H9 (cell line): ENCODE measurements at regions not wholly inside any gene's neighbourhood (a gene's known extent, or its start where the extent isn't known, plus 50 kb on each side); places are given as distances from the start of the nearest gene placed in this dataset.

ENCODE experiments used
- DNase-seq: peaks from one replicate; pipeline ENCODE4 v3.0.0-alpha.2; 2017
- H2AFZ ChIP-seq: one replicate; pipeline ENCODE4 v1.6.1; 2013; ENCODE audit warnings: mild to moderate bottlenecking, low read length, control low read depth, moderate library complexity
- H2AK5ac ChIP-seq: 2 replicates; pipeline ENCODE4 v1.6.1; 2013; ENCODE audit warnings: low read length, control low read depth, mixed read lengths; ENCODE audit not compliant: insufficient read length
- H2BK120ac ChIP-seq: one replicate; pipeline ENCODE4 v1.6.1; 2013; ENCODE audit warnings: low read depth, mild to moderate bottlenecking, low read length, control low read depth, inconsistent platforms; ENCODE audit not compliant: poor library complexity, severe bottlenecking
- H2BK12ac ChIP-seq: 2 replicates; pipeline ENCODE4 v1.6.1; 2013; ENCODE audit warnings: low read length, control low read depth, mixed read lengths, low read depth; ENCODE audit not compliant: insufficient read length
- H2BK15ac ChIP-seq: 2 replicates; pipeline ENCODE4 v1.6.1; 2013; ENCODE audit warnings: low read depth, low read length, control low read depth
- H2BK20ac ChIP-seq: one replicate; pipeline ENCODE4 v1.6.1; 2013; ENCODE audit warnings: low read depth, mild to moderate bottlenecking, low read length, control low read depth, inconsistent platforms; ENCODE audit not compliant: poor library complexity, severe bottlenecking
- H2BK5ac ChIP-seq: 2 replicates; pipeline ENCODE4 v1.6.1; 2013; ENCODE audit warnings: low read length, control low read depth, mixed read lengths; ENCODE audit not compliant: insufficient read length
- H3K14ac ChIP-seq: 2 replicates; pipeline ENCODE4 v1.6.1; 2013; ENCODE audit warnings: low read length, control low read depth; ENCODE audit not compliant: insufficient read depth
- H3K18ac ChIP-seq: 2 replicates; pipeline ENCODE4 v1.6.1; 2013; ENCODE audit warnings: low read depth, mild to moderate bottlenecking, mixed read lengths, low read length, control low read depth; ENCODE audit not compliant: insufficient read length
- H3K23ac ChIP-seq: 2 replicates; pipeline ENCODE4 v1.6.1; 2013; ENCODE audit warnings: low read length, control low read depth, mixed read lengths, low read depth; ENCODE audit not compliant: insufficient read length
- H3K23me2 ChIP-seq: 2 replicates; pipeline ENCODE4 v1.6.1; 2013; ENCODE audit warnings: low read depth, mild to moderate bottlenecking, mixed read lengths, low read length, control low read depth; ENCODE audit not compliant: insufficient read length, poor library complexity, severe bottlenecking
- H3K27ac ChIP-seq: 2 replicates; pipeline ENCODE4 v1.5.1; 2013; ENCODE audit warnings: low read length, control low read depth, mixed read lengths, low read depth; ENCODE audit not compliant: insufficient read length
- H3K27me3 ChIP-seq: 2 replicates; pipeline ENCODE4 v1.6.1; 2013; ENCODE audit warnings: low read length, control low read depth, inconsistent platforms; ENCODE audit not compliant: insufficient read depth
- H3K4ac ChIP-seq: 2 replicates; pipeline ENCODE4 v1.6.1; 2013; ENCODE audit warnings: low read depth, mild to moderate bottlenecking, control low read depth, inconsistent platforms, low read length, moderate library complexity
- H3K4me1 ChIP-seq: 2 replicates; pipeline ENCODE4 v1.6.1; 2013; ENCODE audit warnings: low read length, control low read depth, inconsistent platforms; ENCODE audit not compliant: insufficient read depth
- H3K4me2 ChIP-seq: 2 replicates; pipeline ENCODE4 v1.6.1; 2013; ENCODE audit warnings: low read length, control low read depth, mixed read lengths; ENCODE audit not compliant: insufficient read length, insufficient read depth
- H3K56ac ChIP-seq: 2 replicates; pipeline ENCODE4 v1.6.1; 2013; ENCODE audit warnings: low read depth, mild to moderate bottlenecking, mixed read lengths, low read length, control low read depth; ENCODE audit not compliant: insufficient read length
- H3K79me1 ChIP-seq: 2 replicates; pipeline ENCODE4 v1.6.1; 2013; ENCODE audit warnings: low read depth, mild to moderate bottlenecking, moderate library complexity, low read length, control low read depth, inconsistent platforms; ENCODE audit not compliant: insufficient read depth, poor library complexity, severe bottlenecking
- H3K79me2 ChIP-seq: 2 replicates; pipeline ENCODE4 v1.6.1; 2013; ENCODE audit warnings: low read length, control low read depth, inconsistent platforms; ENCODE audit not compliant: insufficient read depth
- H3K9ac ChIP-seq: 2 replicates; pipeline ENCODE4 v1.6.1; 2013; ENCODE audit warnings: low read length, control low read depth, mixed read lengths; ENCODE audit not compliant: insufficient read length; ENCODE audit errors: extremely low read depth
- H3K9me3 ChIP-seq: one replicate; pipeline ENCODE4 v1.6.1; 2013; ENCODE audit warnings: low read depth, low read length, inconsistent platforms; ENCODE audit not compliant: control insufficient read depth
- H3T11ph ChIP-seq: one replicate; pipeline ENCODE4 v1.6.1; 2013; ENCODE audit warnings: mild to moderate bottlenecking, low read length, control low read depth, inconsistent platforms
- H4K20me1 ChIP-seq: one replicate; pipeline ENCODE4 v1.6.1; 2013; ENCODE audit not compliant: control insufficient read depth, insufficient read length, insufficient read depth
- H4K5ac ChIP-seq: 2 replicates; pipeline ENCODE4 v1.6.1; 2013; ENCODE audit warnings: low read depth, mild to moderate bottlenecking, mixed read lengths, low read length, control low read depth; ENCODE audit not compliant: insufficient read length
- H4K8ac ChIP-seq: replicated peaks from 2 replicates; pipeline ENCODE4 v1.6.1; 2013; ENCODE audit warnings: low read length, control low read depth, mixed read lengths, low read depth; ENCODE audit not compliant: insufficient read length
- H4K91ac ChIP-seq: 2 replicates; pipeline ENCODE4 v1.6.1; 2013; ENCODE audit warnings: low read depth, mild to moderate bottlenecking, moderate library complexity, mixed read lengths, low read length, control low read depth; ENCODE audit not compliant: insufficient read length
- H3K27ac Mint-ChIP-seq, 3 experiments: 2 replicates in 2 of 3; 3 replicates in 1 of 3; pipeline ENCODE4 v1.8.0; 2020 to 2021; ENCODE audit warnings: mixed read lengths in 3 of 3, mild to moderate bottlenecking in 1 of 3, moderate library complexity in 1 of 3
- H3K27me3 Mint-ChIP-seq: 2 replicates; pipeline ENCODE4 v1.8.0; 2021; ENCODE audit warnings: low read depth, mild to moderate bottlenecking, moderate library complexity, mixed read lengths
- H3K36me3 Mint-ChIP-seq, 3 experiments: 2 replicates in 2 of 3; 3 replicates in 1 of 3; pipeline ENCODE4 v1.8.0; 2020 to 2021; ENCODE audit warnings: low read depth in 3 of 3, mixed read lengths in 3 of 3; ENCODE audit not compliant: insufficient read depth in 1 of 3
- H3K4me1 Mint-ChIP-seq, 2 experiments: 2 replicates each; pipeline ENCODE4 v1.8.0; 2020; ENCODE audit warnings: mixed read lengths in 2 of 2
- H3K4me3 Mint-ChIP-seq, 2 experiments: 2 replicates in 1 of 2; 3 replicates in 1 of 2; pipeline ENCODE4 v1.8.0; 2020 to 2021; ENCODE audit warnings: mild to moderate bottlenecking in 2 of 2, mixed read lengths in 2 of 2, moderate library complexity in 1 of 2
- H3K9me3 Mint-ChIP-seq, 2 experiments: 2 replicates in 1 of 2; 3 replicates in 1 of 2; pipeline ENCODE4 v1.8.0; 2020; ENCODE audit warnings: mild to moderate bottlenecking in 2 of 2, mixed read lengths in 2 of 2, moderate library complexity in 1 of 2
- WGBS: extraction: QIAGEN DNeasy Blood & Tissue Kit; methylation state at CpG from one replicate; pipeline ENCODE4 v1.1.7; 2013; ENCODE audit warnings: missing lambda C conversion rate, low lambda C conversion rate, mixed read lengths; ENCODE audit not compliant: insufficient read length; ENCODE audit errors: extremely low coverage; 5-methylcytosine and 5-hydroxymethylcytosine counted together
- TF ChIP-seq, protein P1 (sequence below): fragments of 200-600 bp; sonication (generic); conservative IDR thresholded peaks from 3 replicates; pipeline ENCODE4 v1.8.0; 2021; ENCODE audit warnings: antibody characterized with exemption, mild to moderate bottlenecking

DNA sequence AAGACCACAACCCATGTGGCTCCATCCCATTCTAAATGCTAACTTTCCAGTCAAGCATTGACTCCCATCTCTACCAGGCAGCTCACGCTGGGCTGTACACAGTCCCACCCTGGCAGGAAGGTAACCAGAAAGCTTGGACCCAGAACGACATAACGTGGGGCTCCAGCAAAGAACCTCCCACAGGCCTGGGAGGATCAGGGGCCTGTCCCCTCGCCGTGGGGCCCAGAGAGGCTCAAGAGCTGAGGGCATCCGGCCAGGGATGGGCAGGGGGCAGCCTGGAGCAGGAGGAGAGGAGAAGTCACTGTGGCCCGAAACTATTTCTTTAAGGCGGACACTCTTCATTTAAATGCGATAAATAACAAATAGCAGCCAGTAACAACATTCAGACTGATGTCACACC, 169.9 kb downstream of the SHANK2 start:
- Histone ChIP-seq H3K23me2 (no peaks in the 10 kb centered on the region), H3T11ph (no peak overlapping the region), H3K18ac (no peak overlapping the region), H4K91ac (no peak overlapping the region), H4K20me1 (no peaks in the 10 kb centered on the region), H3K4me2 (no peak overlapping the region), H4K8ac (no peak overlapping the region), H2AFZ (no peak overlapping the region), H3K27ac (no peak overlapping the region), H3K23ac (no peak overlapping the region), H2BK12ac (no peak overlapping the region), H3K9me3 (peaks cover 8% of the 10 kb centered on the region), H4K5ac (no peak overlapping the region), H2BK15ac (no peak overlapping the region), H3K4ac (no peak overlapping the region), H2BK120ac (no peak overlapping the region), H3K4me1 (no peaks in the 10 kb centered on the region), H3K79me2 (no peaks in the 10 kb centered on the region), H3K9ac (no peak overlapping the region), H2BK5ac (no peak overlapping the region), H2AK5ac (no peak overlapping the region), H2BK20ac (no peak overlapping the region), H3K14ac (no peak overlapping the region), H3K79me1 (no peaks in the 10 kb centered on the region), H3K27me3 (no peaks in the 10 kb centered on the region), H3K56ac (no peak overlapping the region)
- H3K27me3 Mint-ChIP-seq = peaks cover 1% of the 10 kb centered on the region; the same call in 1 of the 2 replicates
- H3K4me3 Mint-ChIP-seq = no peak overlapping the region
- peaks cover 9 to 10% of the 10 kb centered on the region in 2 experiments for H3K4me1 Mint-ChIP-seq
- WGBS = no CpG with 5 or more reads among the region's 9 CpGs
- no peak overlapping the region for H3K27ac Mint-ChIP-seq
- peaks cover 14 to 18% of the 10 kb centered on the region in 2 experiments for H3K9me3 Mint-ChIP-seq
- TF ChIP-seq, protein P1, sequence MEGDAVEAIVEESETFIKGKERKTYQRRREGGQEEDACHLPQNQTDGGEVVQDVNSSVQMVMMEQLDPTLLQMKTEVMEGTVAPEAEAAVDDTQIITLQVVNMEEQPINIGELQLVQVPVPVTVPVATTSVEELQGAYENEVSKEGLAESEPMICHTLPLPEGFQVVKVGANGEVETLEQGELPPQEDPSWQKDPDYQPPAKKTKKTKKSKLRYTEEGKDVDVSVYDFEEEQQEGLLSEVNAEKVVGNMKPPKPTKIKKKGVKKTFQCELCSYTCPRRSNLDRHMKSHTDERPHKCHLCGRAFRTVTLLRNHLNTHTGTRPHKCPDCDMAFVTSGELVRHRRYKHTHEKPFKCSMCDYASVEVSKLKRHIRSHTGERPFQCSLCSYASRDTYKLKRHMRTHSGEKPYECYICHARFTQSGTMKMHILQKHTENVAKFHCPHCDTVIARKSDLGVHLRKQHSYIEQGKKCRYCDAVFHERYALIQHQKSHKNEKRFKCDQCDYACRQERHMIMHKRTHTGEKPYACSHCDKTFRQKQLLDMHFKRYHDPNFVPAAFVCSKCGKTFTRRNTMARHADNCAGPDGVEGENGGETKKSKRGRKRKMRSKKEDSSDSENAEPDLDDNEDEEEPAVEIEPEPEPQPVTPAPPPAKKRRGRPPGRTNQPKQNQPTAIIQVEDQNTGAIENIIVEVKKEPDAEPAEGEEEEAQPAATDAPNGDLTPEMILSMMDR = no peak
- peaks cover 18 to 30% (median 29%) of the 10 kb centered on the region in 3 experiments for H3K36me3 Mint-ChIP-seq
- DNase-seq = no peak
